ENCODE measurements at regions not wholly inside any gene's neighbourhood (a gene's known extent, or its start where the extent isn't known, plus 50 kb on each side); places are given as distances from the start of the nearest gene placed in this dataset.

- TF ChIP-seq MAX (IDR thresholded peaks at IDR 0.05): no peak
- no peak for TF ChIP-seq POU5F1 (IDR thresholded peaks at IDR 0.05; ENCODE audit: low read depth, low read length)
- TF ChIP-seq CEBPB (IDR thresholded peaks at IDR 0.05; ENCODE audit: low read depth, low read length): no peak
- no peak for TF ChIP-seq PHF8 (conservative IDR thresholded peaks at IDR 0.05; ENCODE audit: low read depth, low read length)
- no peak for TF ChIP-seq CTCF (IDR thresholded peaks at IDR 0.05; ENCODE audit: control extremely low read depth in 1 of 3, insufficient read depth in 1 of 3, low read depth in 1 of 3, low read length in 3 of 3)
- no peak for TF ChIP-seq SIN3A (conservative IDR thresholded peaks at IDR 0.05 in 1 of 2, IDR thresholded peaks at IDR 0.05 in 1 of 2; ENCODE audit: low read depth in 1 of 2, low read length in 2 of 2)
Observed at GRCh38 chr5:148949841-148950470, 112.9 kb downstream of the SH3TC2 start (continued).

Data from H1 (cell line).